NCI-H82 (cell line): ENCODE measurements at regions not wholly inside any gene's neighbourhood (a gene's known extent, or its start where the extent isn't known, plus 50 kb on each side); places are given as distances from the start of the nearest gene placed in this dataset.

Experiments
- DNase-seq: peaks from one replicate; lab custom pipeline; 2025; lab: John Stamatoyannopoulos, UW

- DNase-seq: no peak
These were observed 131.6 kb upstream of the TANK start for GRCh38 chr2:161028581-161028980.

GRCh38 chr2:161029321-161029720, 130.9 kb upstream of the TANK start:
- DNase-seq: no peak

- DNase-seq: no peak
These were observed 129.8 kb upstream of the TANK start for GRCh38 chr2:161030260-161031063.

GRCh38 chr2:161031511-161031910, 128.7 kb upstream of the TANK start:
- no peak for DNase-seq

- no peak for DNase-seq
These were observed 127.6 kb upstream of the TANK start for GRCh38 chr2:161032635-161033034.

- no peak for DNase-seq
These were observed 127.1 kb upstream of the TANK start for GRCh38 chr2:161033059-161033660.

GRCh38 chr2:161036926-161037325, 123.3 kb upstream of the TANK start:
- peak; percentile 22 for DNase-seq

- no peak for DNase-seq
These were observed 121.2 kb upstream of the TANK start for GRCh38 chr2:161039071-161039470.

- peak; percentile 73 for DNase-seq
These were observed 118.9 kb upstream of the TANK start for GRCh38 chr2:161041356-161041755.

- no peak for DNase-seq
These were observed 117.1 kb upstream of the TANK start for GRCh38 chr2:161042990-161043625.

GRCh38 chr2:161044095-161044865, 115.9 kb upstream of the TANK start:
- no peak for DNase-seq

- no peak for DNase-seq
These were observed 115.3 kb upstream of the TANK start for GRCh38 chr2:161044921-161045320.

- DNase-seq: no peak
These were observed 114.5 kb upstream of the TANK start for GRCh38 chr2:161045726-161046125.

- DNase-seq: no peak
These were observed 113.4 kb upstream of the TANK start for GRCh38 chr2:161046876-161047275.

- no peak for DNase-seq
These were observed 111.9 kb upstream of the TANK start for GRCh38 chr2:161048317-161048716.

GRCh38 chr2:161049559-161049958, 110.7 kb upstream of the TANK start:
- peak; percentile 77 for DNase-seq

GRCh38 chr2:161052214-161052613, 108.0 kb upstream of the TANK start:
- DNase-seq: no peak

- DNase-seq: no peak
These were observed 104.9 kb upstream of the TANK start for GRCh38 chr2:161055289-161055688.

GRCh38 chr2:161059388-161059787, 100.8 kb upstream of the TANK start:
- DNase-seq: no peak

GRCh38 chr2:161061786-161062185, 98.4 kb upstream of the TANK start:
- no peak for DNase-seq

- peak; percentile 92 for DNase-seq
These were observed 96.9 kb upstream of the TANK start for GRCh38 chr2:161063157-161063945.

GRCh38 chr2:161063946-161064306, 96.3 kb upstream of the TANK start:
- no peak for DNase-seq
